Glutamatergic neuron (in vitro differentiated cells): ENCODE measurements at regions not wholly inside any gene's neighbourhood (a gene's known extent, or its start where the extent isn't known, plus 50 kb on each side); places are given as distances from the start of the nearest gene placed in this dataset.
"Not testable (repeated sequence)": the region's sequence is repeated elsewhere in the genome, so short reads cannot be mapped to it uniquely, and the experiment has no call there.

ENCODE experiments used
- DNase-seq: peaks from one replicate; pipeline ENCODE4 v3.0.0; 2022
- H3K27ac Mint-ChIP-seq: one replicate; pipeline ENCODE4 v1.8.0; 2020; ENCODE audit warnings: mild to moderate bottlenecking, mixed read lengths, inconsistent platforms; ENCODE audit not compliant: unreplicated experiment
- H3K27me3 Mint-ChIP-seq: one replicate; pipeline ENCODE4 v1.8.0; 2020; ENCODE audit warnings: mild to moderate bottlenecking, moderate library complexity, mixed read lengths, inconsistent platforms; ENCODE audit not compliant: unreplicated experiment
- H3K36me3 Mint-ChIP-seq: one replicate; pipeline ENCODE4 v1.8.0; 2020; ENCODE audit warnings: mild to moderate bottlenecking, mixed read lengths, inconsistent platforms; ENCODE audit not compliant: unreplicated experiment
- H3K4me1 Mint-ChIP-seq: one replicate; pipeline ENCODE4 v1.8.0; 2020; ENCODE audit warnings: mild to moderate bottlenecking, low read depth, mixed read lengths, inconsistent platforms; ENCODE audit not compliant: unreplicated experiment
- H3K4me3 Mint-ChIP-seq: one replicate; pipeline ENCODE4 v1.8.0; 2020; ENCODE audit warnings: mild to moderate bottlenecking, mixed read lengths, inconsistent platforms; ENCODE audit not compliant: unreplicated experiment
- H3K9me3 Mint-ChIP-seq: one replicate; pipeline ENCODE4 v1.8.0; 2020; ENCODE audit warnings: mild to moderate bottlenecking, moderate library complexity, mixed read lengths, inconsistent platforms; ENCODE audit not compliant: unreplicated experiment
- CTCF ChIP-seq: fragments of 200-600 bp; sonication (generic); IDR thresholded peaks from one replicate; pipeline ENCODE4 v1.5.0; 2021; ENCODE audit not compliant: partially characterized antibody, unreplicated experiment

DNA sequence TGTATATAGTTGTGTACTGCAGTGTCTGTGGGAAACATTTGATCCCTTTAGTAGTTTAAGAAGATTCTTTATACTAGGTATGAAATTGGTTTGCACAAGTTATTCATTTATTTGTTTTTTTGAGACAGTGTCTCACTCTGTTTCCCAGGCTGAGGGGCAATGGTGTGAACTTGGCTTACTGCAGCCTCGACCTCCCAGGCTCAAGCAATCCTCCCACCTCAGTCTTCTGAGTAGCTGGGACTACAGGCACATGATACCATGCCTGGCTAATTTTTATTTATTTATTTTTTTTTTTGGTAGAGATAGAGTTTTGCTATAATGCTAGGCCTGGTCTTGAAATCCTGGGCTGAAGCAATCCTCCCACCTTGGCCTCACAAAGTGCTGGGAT, 209.4 kb downstream of the RASSF9 start:
- no peak for DNase-seq
- Mint-ChIP-seq H3K27me3 (no peaks in the 10 kb centered on the region), H3K4me3 (no peak overlapping the region), H3K27ac (no peak overlapping the region), H3K36me3 (no peaks in the 10 kb centered on the region), H3K4me1 (no peaks in the 10 kb centered on the region), H3K9me3 (no peaks in the 10 kb centered on the region)
- no peak for TF ChIP-seq CTCF

GRCh38 chr12:85627584-85627983, 208.6 kb downstream of the RASSF9 start:
- no peak for TF ChIP-seq CTCF
- no peaks in the 10 kb centered on the region for H3K4me1 Mint-ChIP-seq
- H3K4me3 Mint-ChIP-seq: no peak overlapping the region
- no peak for DNase-seq
- H3K27me3 Mint-ChIP-seq: no peaks in the 10 kb centered on the region
- H3K9me3 Mint-ChIP-seq: no peaks in the 10 kb centered on the region
- no peak overlapping the region for H3K27ac Mint-ChIP-seq
- no peaks in the 10 kb centered on the region for H3K36me3 Mint-ChIP-seq

- not testable (repeated sequence) for H3K27ac Mint-ChIP-seq, H3K27me3 Mint-ChIP-seq, DNase-seq, H3K36me3 Mint-ChIP-seq, H3K4me3 Mint-ChIP-seq, H3K4me1 Mint-ChIP-seq, H3K9me3 Mint-ChIP-seq
Observed at GRCh38 chr12:85628562-85628961, 207.6 kb downstream of the RASSF9 start.

- no peak for DNase-seq
- H3K36me3 Mint-ChIP-seq: no peaks in the 10 kb centered on the region
- no peaks in the 10 kb centered on the region for H3K4me1 Mint-ChIP-seq
- H3K4me3 Mint-ChIP-seq: no peak overlapping the region
- TF ChIP-seq CTCF: no peak
- H3K27ac Mint-ChIP-seq: no peak overlapping the region
- H3K27me3 Mint-ChIP-seq: no peaks in the 10 kb centered on the region
- H3K9me3 Mint-ChIP-seq: no peaks in the 10 kb centered on the region
Observed at GRCh38 chr12:85630851-85631250, 205.4 kb downstream of the RASSF9 start.

- H3K27ac Mint-ChIP-seq: no peak overlapping the region
- H3K4me1 Mint-ChIP-seq: no peaks in the 10 kb centered on the region
- DNase-seq: no peak
- no peaks in the 10 kb centered on the region for H3K36me3 Mint-ChIP-seq
- H3K9me3 Mint-ChIP-seq: no peaks in the 10 kb centered on the region
- no peak for TF ChIP-seq CTCF
- H3K27me3 Mint-ChIP-seq: no peaks in the 10 kb centered on the region
- no peak overlapping the region for H3K4me3 Mint-ChIP-seq
Observed at GRCh38 chr12:85632390-85632789, 203.8 kb downstream of the RASSF9 start.

DNA sequence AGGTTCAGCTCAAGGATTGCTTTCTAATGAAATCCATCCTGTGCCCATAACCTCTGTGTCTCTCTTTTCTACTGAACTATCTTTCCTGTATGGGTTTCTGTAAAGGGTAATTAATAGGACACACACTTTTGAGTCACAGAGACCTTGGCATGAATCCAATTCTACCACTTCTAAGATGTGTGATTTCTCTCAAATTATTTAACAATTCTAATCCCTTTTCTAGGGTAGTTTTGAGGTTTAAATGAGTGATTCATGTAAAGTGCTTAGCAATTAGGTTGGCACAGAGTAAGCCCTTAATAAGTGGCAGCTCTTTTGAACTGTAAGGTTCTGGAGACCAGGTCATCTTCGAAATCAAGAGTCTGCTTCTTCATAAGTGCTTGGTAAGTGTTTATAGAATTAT, 202.7 kb downstream of the RASSF9 start:
- no peaks in the 10 kb centered on the region for H3K36me3 Mint-ChIP-seq
- no peak for DNase-seq
- no peaks in the 10 kb centered on the region for H3K9me3 Mint-ChIP-seq
- H3K27me3 Mint-ChIP-seq: no peaks in the 10 kb centered on the region
- H3K4me1 Mint-ChIP-seq: no peaks in the 10 kb centered on the region
- no peak for TF ChIP-seq CTCF
- no peak overlapping the region for H3K4me3 Mint-ChIP-seq
- H3K27ac Mint-ChIP-seq: no peak overlapping the region
